Loucy (cell line): ENCODE measurements at regions not wholly inside any gene's neighbourhood (a gene's known extent, or its start where the extent isn't known, plus 50 kb on each side); places are given as distances from the start of the nearest gene placed in this dataset.

Experiments
- H2AFZ ChIP-seq: fragments of 200-600 bp; sonication (generic); 2 replicates; pipeline ENCODE4 v1.6.0; 2016; ENCODE audit warnings: antibody characterized with exemption, mild to moderate bottlenecking, low read length, moderate library complexity
- H3F3A ChIP-seq: fragments of 200-600 bp; 2 replicates; pipeline ENCODE4 v1.6.0; 2016; ENCODE audit warnings: antibody characterized with exemption, low read depth, mild to moderate bottlenecking
- H3K27me3 ChIP-seq: fragments of 200-600 bp; sonication (generic); 2 replicates; pipeline ENCODE4 v1.6.1; 2014; ENCODE audit warnings: low read length, mild to moderate bottlenecking; ENCODE audit not compliant: insufficient read depth, poor library complexity, severe bottlenecking
- H3K36me3 ChIP-seq: fragments of 200-600 bp; sonication (generic); 2 replicates; pipeline ENCODE4 v1.6.1; 2016; ENCODE audit warnings: low read length; ENCODE audit not compliant: insufficient read depth
- H3K4me1 ChIP-seq: fragments of 200-600 bp; sonication (generic); 2 replicates; pipeline ENCODE4 v1.5.1; 2014; ENCODE audit warnings: low read length, mild to moderate bottlenecking; ENCODE audit not compliant: insufficient read depth, poor library complexity, severe bottlenecking
- H3K4me2 ChIP-seq: fragments of 200-600 bp; sonication (generic); 2 replicates; pipeline ENCODE4 v1.6.0; 2014; ENCODE audit warnings: antibody characterized with exemption, low read length, low read depth, mild to moderate bottlenecking; ENCODE audit not compliant: poor library complexity, severe bottlenecking
- H3K4me3 ChIP-seq: fragments of 200-600 bp; sonication (generic); 2 replicates; pipeline ENCODE4 v1.5.1; 2014; ENCODE audit warnings: low read length, mild to moderate bottlenecking, mixed read lengths; ENCODE audit not compliant: poor library complexity, severe bottlenecking
- H3K79me2 ChIP-seq: fragments of 200-600 bp; sonication (generic); 2 replicates; pipeline ENCODE4 v1.6.1; 2014; ENCODE audit warnings: low read length; ENCODE audit not compliant: insufficient read depth
- H3K9ac ChIP-seq: fragments of 200-600 bp; sonication (generic); 2 replicates; pipeline ENCODE4 v1.6.0; 2014; ENCODE audit warnings: mild to moderate bottlenecking, low read depth, low read length, moderate library complexity; ENCODE audit not compliant: poor library complexity, severe bottlenecking
- H3K9me2 ChIP-seq: fragments of 200-600 bp; sonication (generic); replicated peaks from 2 replicates; pipeline ENCODE4 v1.6.1; 2016; ENCODE audit warnings: low read depth, low read length, mixed read lengths
- H3K9me3 ChIP-seq: fragments of 200-600 bp; sonication (generic); 2 replicates; pipeline ENCODE4 v1.6.1; 2014; ENCODE audit warnings: mild to moderate bottlenecking, antibody characterized with exemption, low read length, low read depth; ENCODE audit not compliant: insufficient read depth
- H4K20me1 ChIP-seq: fragments of 200-600 bp; sonication (generic); 2 replicates; pipeline ENCODE4 v1.6.0; 2014; ENCODE audit warnings: antibody characterized with exemption, low read length, mild to moderate bottlenecking; ENCODE audit not compliant: insufficient read depth, poor library complexity, severe bottlenecking
- CTCF ChIP-seq: fragments of 200-600 bp; sonication (generic); conservative IDR thresholded peaks from 2 replicates; pipeline ENCODE4 v1.5.1; 2014; ENCODE audit warnings: mild to moderate bottlenecking, antibody characterized with exemption, low read length
- EZH2phosphoT487 ChIP-seq: fragments of 200-600 bp; IDR thresholded peaks from 2 replicates; pipeline ENCODE4 v1.6.1; 2018; ENCODE audit warnings: antibody characterized with exemption, mild to moderate bottlenecking, moderate library complexity, borderline replicate concordance

DNA sequence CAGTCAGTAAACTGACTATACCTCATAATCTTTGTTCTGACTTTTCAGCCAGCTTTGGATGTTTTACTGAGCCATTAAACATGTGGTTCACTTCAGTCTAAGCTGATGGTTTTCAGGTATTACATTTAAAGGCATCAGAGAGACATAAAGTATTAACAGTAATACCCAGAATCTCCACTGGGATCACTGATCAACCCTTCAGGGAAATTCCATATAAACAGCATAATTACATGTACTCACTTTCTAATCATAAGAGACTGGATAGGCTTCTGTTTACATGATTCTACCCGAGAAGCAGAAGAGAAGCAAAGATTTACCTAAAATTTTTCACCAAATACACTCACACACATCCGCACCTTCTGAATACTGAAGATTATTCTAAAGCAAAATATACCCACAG, 186.7 kb upstream of the FREM1 start:
- Histone ChIP-seq H4K20me1 (no peaks in the 10 kb centered on the region), H3K4me3 (no peak overlapping the region), H3K27me3 (no peaks in the 10 kb centered on the region), H3K9ac (no peak overlapping the region), H3K9me3 (no peaks in the 10 kb centered on the region), H3K36me3 (no peaks in the 10 kb centered on the region), H3K79me2 (no peaks in the 10 kb centered on the region), H3K4me1 (no peaks in the 10 kb centered on the region), H2AFZ (no peak overlapping the region), H3K4me2 (no peak overlapping the region), H3F3A (no peaks in the 10 kb centered on the region), H3K9me2 (no peaks in the 10 kb centered on the region)
- TF ChIP-seq EZH2phosphoT487 (no peak), CTCF (no peak)

- Histone ChIP-seq H3K9ac (no peak overlapping the region), H3K4me3 (no peak overlapping the region), H3K9me3 (no peaks in the 10 kb centered on the region), H3K36me3 (no peaks in the 10 kb centered on the region), H3K79me2 (no peaks in the 10 kb centered on the region), H3K4me2 (no peak overlapping the region), H2AFZ (no peak overlapping the region), H3K4me1 (no peaks in the 10 kb centered on the region), H4K20me1 (no peaks in the 10 kb centered on the region), H3K27me3 (no peaks in the 10 kb centered on the region), H3F3A (no peaks in the 10 kb centered on the region), H3K9me2 (no peaks in the 10 kb centered on the region)
- TF ChIP-seq CTCF, result no peak
- no peak for TF ChIP-seq EZH2phosphoT487
Measured at GRCh38 chr9:15086778-15087324, 176.6 kb upstream of the FREM1 start.

DNA sequence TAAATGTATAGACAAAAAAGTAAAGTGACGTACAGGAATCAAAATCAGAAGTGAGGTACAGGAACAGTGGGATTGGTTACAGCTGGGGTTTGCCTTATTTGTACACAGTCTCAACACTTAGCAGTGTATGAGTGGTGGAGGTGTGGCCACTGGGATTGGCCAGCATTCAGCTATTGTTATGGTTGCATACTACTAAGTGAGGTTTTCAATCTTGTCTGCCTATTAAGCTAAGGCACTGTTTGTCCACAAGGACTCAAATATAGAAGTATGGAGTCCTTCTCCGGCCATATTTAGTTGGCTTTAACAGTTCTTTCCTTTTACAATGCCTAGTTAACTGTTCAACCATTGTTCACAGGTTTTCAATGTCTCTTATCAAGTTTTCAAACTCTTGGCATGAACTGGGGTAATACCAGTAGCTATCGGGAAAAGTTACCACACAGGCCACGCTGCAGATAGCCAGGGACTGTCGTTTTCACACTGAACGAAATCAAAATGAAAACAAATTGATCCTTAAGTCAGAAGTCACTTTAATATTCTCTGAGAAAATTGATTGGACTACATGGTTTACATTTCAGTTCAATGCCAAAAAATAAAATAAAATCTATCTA, 176.0 kb upstream of the FREM1 start:
- Histone ChIP-seq H3K4me3 (no peak overlapping the region), H3K36me3 (no peaks in the 10 kb centered on the region), H3K9ac (no peak overlapping the region), H2AFZ (no peak overlapping the region), H4K20me1 (no peaks in the 10 kb centered on the region), H3K79me2 (no peaks in the 10 kb centered on the region), H3K4me2 (no peak overlapping the region), H3K9me3 (no peaks in the 10 kb centered on the region), H3F3A (no peaks in the 10 kb centered on the region), H3K4me1 (no peaks in the 10 kb centered on the region), H3K9me2 (no peaks in the 10 kb centered on the region), H3K27me3 (no peaks in the 10 kb centered on the region)
- TF ChIP-seq CTCF, result no peak
